K562 (cell line): ENCODE measurements at regions not wholly inside any gene's neighbourhood (a gene's known extent, or its start where the extent isn't known, plus 50 kb on each side); places are given as distances from the start of the nearest gene placed in this dataset.

ENCODE experiments used
- ATAC-seq: fragments of 200-7000 bp; cut with Tn5 transposase; 3 replicates; pipeline ENCODE4 v1.9.1; 2020; ENCODE audit warnings: moderate library complexity
- BruUV-seq: library from RNA; stranded (reverse); fragments of 400-500 nt; replicated peaks from 2 replicates; lab custom pipeline; 2021; lab: Mats Ljungman, UMichigan
- CTCF ChIA-PET: fragments of 300-600 bp; formaldehyde crosslinking; extraction: SDS; loops from one replicate; lab custom pipeline; 2021; ENCODE audit warnings: low intra/inter-chr PET ratio; lab: Yijun Ruan, JAX
- POLR2A ChIA-PET: fragments of 300-600, 350-650 bp; sonication (Branson Sonifier 250); formaldehyde crosslinking; extraction: SDS; loops from one replicate; lab custom pipeline; 2021; ENCODE audit warnings: antibody characterized with exemption, inconsistent platforms; lab: Yijun Ruan, JAX
- DNase-seq, 4 experiments: peaks; one replicate each; pipeline versions ENCODE4 v3.0.0 to v3.0.0-alpha.2; 2011 to 2018; ENCODE audit warnings: low spot score in 3 of 4, mixed read lengths in 3 of 4; ENCODE audit errors: extremely low read depth in 1 of 4
- FAIRE-seq: peaks from 2 replicates; lab custom pipeline; 2011; peaks lifted over from hg19 to GRCh38; lab: Jason Lieb, UNC
- H2AFZ ChIP-seq: 2 replicates; pipeline ENCODE4 v1.6.0; 2011; ENCODE audit warnings: low read depth, low read length, control low read depth, inconsistent platforms
- H3K27ac ChIP-seq: fragments of 200-600 bp; 3 replicates; pipeline ENCODE4 v1.8.0; 2011; ENCODE audit warnings: low read depth, mild to moderate bottlenecking, control low read depth, inconsistent platforms, low read length, moderate library complexity, mixed read lengths; ENCODE audit errors: extremely low read depth
- H3K27me3 ChIP-seq, 2 experiments: fragments of 300-600 bp in 1 of 2; 2 replicates in 1 of 2; 3 replicates in 1 of 2; pipeline versions ENCODE4 v1.6.0 to v1.8.0; 2011; ENCODE audit warnings: inconsistent platforms in 2 of 2, low read length in 2 of 2, mild to moderate bottlenecking in 1 of 2, mixed read lengths in 1 of 2, moderate library complexity in 1 of 2; ENCODE audit not compliant: control insufficient read depth in 2 of 2, insufficient read depth in 2 of 2
- H3K36me3 ChIP-seq: fragments of 300-600 bp; 3 replicates; pipeline ENCODE4 v1.8.0; 2011; ENCODE audit warnings: mild to moderate bottlenecking, low read length, inconsistent platforms; ENCODE audit not compliant: control insufficient read depth, insufficient read depth
- H3K4me1 ChIP-seq, 2 experiments: fragments of 200-600 bp in 1 of 2; replicated peaks in 1 of 2; 2 replicates in 1 of 2; 3 replicates in 1 of 2; pipeline versions ENCODE4 v1.5.1 to v1.8.0; 2011; ENCODE audit warnings: inconsistent platforms in 2 of 2, low read length in 2 of 2, mild to moderate bottlenecking in 1 of 2, mixed read lengths in 1 of 2, moderate library complexity in 1 of 2; ENCODE audit not compliant: control insufficient read depth in 2 of 2, insufficient read depth in 2 of 2
- H3K4me2 ChIP-seq: 2 replicates; pipeline ENCODE4 v1.6.1; 2011; ENCODE audit warnings: low read length, control low read depth, inconsistent platforms, mixed read lengths; ENCODE audit not compliant: insufficient read depth
- H3K4me3 ChIP-seq: fragments of 200-600 bp; sonication (generic), shearing (Covaris generic); 2 replicates; pipeline ENCODE4 v1.5.1; 2016; ENCODE audit warnings: control low read depth, inconsistent platforms
- H3K79me2 ChIP-seq: fragments of 200-600 bp; 3 replicates; pipeline ENCODE4 v1.8.0; 2011; ENCODE audit warnings: low read length, inconsistent platforms; ENCODE audit not compliant: control insufficient read depth, insufficient read depth
- H3K9ac ChIP-seq, 2 experiments: 2 replicates each; pipeline versions ENCODE4 v1.6.0 to v1.6.1; 2011; ENCODE audit warnings: low read depth in 2 of 2, low read length in 2 of 2, control low read depth in 1 of 2, inconsistent platforms in 1 of 2, mild to moderate bottlenecking in 1 of 2, mixed read lengths in 1 of 2; ENCODE audit not compliant: insufficient read depth in 1 of 2
- H3K9me1 ChIP-seq: one replicate; pipeline ENCODE4 v1.6.0; 2011; ENCODE audit warnings: inconsistent platforms, mild to moderate bottlenecking, low read length, moderate library complexity; ENCODE audit not compliant: control insufficient read depth, insufficient read depth
- H3K9me3 ChIP-seq: replicated peaks from 2 replicates; pipeline ENCODE4 v1.5.1; 2011; ENCODE audit warnings: low read depth, low read length, inconsistent platforms; ENCODE audit not compliant: control insufficient read depth, insufficient read depth
- H4K20me1 ChIP-seq: replicated peaks from 2 replicates; pipeline ENCODE4 v1.6.1; 2011; ENCODE audit warnings: low read length, inconsistent platforms, mixed read lengths; ENCODE audit not compliant: control insufficient read depth, insufficient read depth
- ELF1 ChIP-seq: fragments of 200-800 bp; sonication (Bioruptor generic); IDR thresholded peaks from 2 replicates; pipeline ENCODE4 v1.6.1; 2016; ENCODE audit warnings: missing genetic modification characterization, missing compliant biosample characterization
- ETV5 ChIP-seq: sonication (generic); formaldehyde crosslinking; IDR thresholded peaks from 2 replicates; pipeline ENCODE4 v1.4.0; 2020; ENCODE audit warnings: low read depth, mild to moderate bottlenecking, missing genetic modification reagents
- HMG20B ChIP-seq: fragments of 250-450 bp; sonication (Bioruptor Pico); IDR thresholded peaks from 2 replicates; pipeline ENCODE4 v1.5.0; 2021; ENCODE audit warnings: mild to moderate bottlenecking
- IRF2 ChIP-seq: sonication (generic); formaldehyde crosslinking; IDR thresholded peaks from 2 replicates; pipeline ENCODE4 v1.8.1; 2022; ENCODE audit warnings: mild to moderate bottlenecking, missing genetic modification reagents
- KDM5B ChIP-seq: fragments of 200-600 bp; sonication (generic); IDR thresholded peaks from 2 replicates; pipeline ENCODE4 v1.6.1; 2012; ENCODE audit warnings: low read depth, mild to moderate bottlenecking, moderate library complexity, low read length, control low read depth, inconsistent platforms; ENCODE audit not compliant: insufficient replicate concordance
- MAFF ChIP-seq: IDR thresholded peaks from 2 replicates; pipeline ENCODE4 v1.6.1; 2012; ENCODE audit warnings: low read length, improper control_type of control experiment
- POU5F1 ChIP-seq: fragments of 150-350 bp; IDR thresholded peaks from 2 replicates; pipeline ENCODE4 v1.6.1; 2014; ENCODE audit warnings: borderline replicate concordance, low read length, low read depth, mild to moderate bottlenecking; ENCODE audit not compliant: partially characterized antibody
- RB1 ChIP-seq: fragments of 450-650 bp; IDR thresholded peaks from 2 replicates; pipeline ENCODE4 v1.6.1; 2017; ENCODE audit warnings: low read depth, mild to moderate bottlenecking
- RFX5 ChIP-seq: IDR thresholded peaks from 2 replicates; pipeline ENCODE4 v1.6.1; 2011; ENCODE audit warnings: low read depth, mild to moderate bottlenecking, improper control_type of control experiment, low read length
- TSC22D4 ChIP-seq: fragments of 450-650 bp; IDR thresholded peaks from 2 replicates; pipeline ENCODE4 v1.6.1; 2016; ENCODE audit warnings: missing genetic modification characterization, missing biosample characterization, control low read depth
- ZC3H4 ChIP-seq: sonication (generic); formaldehyde crosslinking; IDR thresholded peaks from 2 replicates; pipeline ENCODE4 v1.9.0; 2021; ENCODE audit warnings: missing genetic modification reagents, borderline replicate concordance
- ZNF57 ChIP-seq: fragments of 450-650 bp; formaldehyde crosslinking; IDR thresholded peaks from 2 replicates; pipeline ENCODE4 v1.4.0; 2020; ENCODE audit warnings: mild to moderate bottlenecking, moderate library complexity
- ZNF778 ChIP-seq: fragments of 450-650 bp; formaldehyde crosslinking; IDR thresholded peaks from 2 replicates; pipeline ENCODE4 v1.4.0; 2020; ENCODE audit warnings: mild to moderate bottlenecking, moderate library complexity
- WGBS: fragments of 100-300 bp; shearing (Covaris generic); methylation state at CpG from one replicate; pipeline ENCODE4 v1.1.6; 2016; ENCODE audit warnings: low coverage, mixed read lengths; ENCODE audit not compliant: insufficient coverage; ENCODE audit errors: missing lambda C conversion rate; 5-methylcytosine and 5-hydroxymethylcytosine counted together
- in situ Hi-C: fragments of 300-500 bp; cut with MboI; formaldehyde crosslinking; loops from 4 replicates; pipeline ENCODE4 v1.15.0; 2018; ENCODE audit warnings: inconsistent platforms, mixed read lengths
- intact Hi-C: fragments of 100-400 bp; cut with micrococcal nuclease; formaldehyde crosslinking; loops from 2 replicates; pipeline ENCODE4 v1.14.2; 2022
- TF ChIP-seq, protein P1 (sequence below): fragments of 250-450 bp; sonication (Bioruptor Pico); IDR thresholded peaks from 2 replicates; pipeline ENCODE4 v1.5.0; 2020; ENCODE audit warnings: mild to moderate bottlenecking
- TF ChIP-seq, protein P2 (sequence below): fragments of 450-650 bp; IDR thresholded peaks from 2 replicates; pipeline ENCODE4 v1.6.1; 2014; ENCODE audit warnings: low read depth, mild to moderate bottlenecking, moderate library complexity, borderline replicate concordance
- TF ChIP-seq, protein P3 (sequence below): fragments of 250-450 bp; sonication (Bioruptor Pico); IDR thresholded peaks from 2 replicates; pipeline ENCODE4 v1.8.0; 2022; ENCODE audit warnings: moderate library complexity, mild to moderate bottlenecking, inconsistent platforms

DNA sequence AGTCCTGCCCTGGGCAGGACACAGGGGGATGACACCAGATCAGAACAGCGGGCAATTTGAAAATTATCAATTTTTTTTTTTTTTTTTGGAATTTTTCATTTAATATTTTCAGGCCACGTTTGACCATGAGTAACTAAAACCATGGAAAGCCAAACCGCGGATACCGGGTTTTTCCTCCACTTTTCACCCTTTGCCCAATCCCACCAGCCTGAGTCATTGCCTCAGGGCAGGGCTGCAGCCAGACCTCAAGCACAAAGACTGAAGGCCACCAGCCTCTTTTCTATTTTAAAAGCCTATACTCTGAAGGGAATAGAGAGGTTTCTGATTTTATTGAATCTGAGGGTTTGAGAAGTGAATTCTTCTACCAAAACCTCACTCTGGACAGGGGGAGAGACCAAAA, 381.1 kb downstream of the IRS1 start (continued):
- TF ChIP-seq ZNF57 (no peak), ETV5 (CRISPR knock-in tag) (no peak)

DNA sequence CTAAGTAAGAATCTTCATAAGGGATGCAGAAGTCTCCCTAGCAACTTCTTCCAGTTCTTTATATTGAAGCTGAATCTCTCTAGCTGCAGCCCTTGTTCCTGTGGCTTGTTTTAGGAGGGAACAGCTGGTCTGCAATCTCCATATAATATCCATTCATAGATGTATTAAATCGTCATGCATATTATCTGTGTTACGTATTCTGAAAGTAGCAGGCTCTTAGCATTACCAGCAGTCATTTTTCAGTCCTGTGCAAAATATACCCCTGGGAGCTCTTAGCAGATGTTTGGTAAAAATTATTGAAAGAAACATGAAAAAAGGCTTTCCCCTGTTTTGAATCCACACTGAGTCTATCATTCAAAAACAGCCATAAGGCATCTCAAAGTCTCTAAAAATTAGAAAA, 385.3 kb downstream of the IRS1 start:
- BruUV-seq = no TSS peak
- H2AFZ ChIP-seq = no peak overlapping the region
- in situ Hi-C loops = no loop called here

More for the DNA sequence above, 385.3 kb downstream of the IRS1 start:
- H3K79me2 ChIP-seq = no peaks in the 10 kb centered on the region
- intact Hi-C loops = no loop called here
- no peak overlapping the region for H3K27ac ChIP-seq
- no peaks in the 10 kb centered on the region for H3K27me3 ChIP-seq
- no peak overlapping the region for H3K9ac ChIP-seq
- TF ChIP-seq, protein P1, sequence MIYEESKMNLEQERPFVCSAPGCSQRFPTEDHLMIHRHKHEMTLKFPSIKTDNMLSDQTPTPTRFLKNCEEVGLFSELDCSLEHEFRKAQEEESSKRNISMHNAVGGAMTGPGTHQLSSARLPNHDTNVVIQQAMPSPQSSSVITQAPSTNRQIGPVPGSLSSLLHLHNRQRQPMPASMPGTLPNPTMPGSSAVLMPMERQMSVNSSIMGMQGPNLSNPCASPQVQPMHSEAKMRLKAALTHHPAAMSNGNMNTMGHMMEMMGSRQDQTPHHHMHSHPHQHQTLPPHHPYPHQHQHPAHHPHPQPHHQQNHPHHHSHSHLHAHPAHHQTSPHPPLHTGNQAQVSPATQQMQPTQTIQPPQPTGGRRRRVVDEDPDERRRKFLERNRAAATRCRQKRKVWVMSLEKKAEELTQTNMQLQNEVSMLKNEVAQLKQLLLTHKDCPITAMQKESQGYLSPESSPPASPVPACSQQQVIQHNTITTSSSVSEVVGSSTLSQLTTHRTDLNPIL (CRISPR knock-in tag) = no peak
- TF ChIP-seq, protein P2, sequence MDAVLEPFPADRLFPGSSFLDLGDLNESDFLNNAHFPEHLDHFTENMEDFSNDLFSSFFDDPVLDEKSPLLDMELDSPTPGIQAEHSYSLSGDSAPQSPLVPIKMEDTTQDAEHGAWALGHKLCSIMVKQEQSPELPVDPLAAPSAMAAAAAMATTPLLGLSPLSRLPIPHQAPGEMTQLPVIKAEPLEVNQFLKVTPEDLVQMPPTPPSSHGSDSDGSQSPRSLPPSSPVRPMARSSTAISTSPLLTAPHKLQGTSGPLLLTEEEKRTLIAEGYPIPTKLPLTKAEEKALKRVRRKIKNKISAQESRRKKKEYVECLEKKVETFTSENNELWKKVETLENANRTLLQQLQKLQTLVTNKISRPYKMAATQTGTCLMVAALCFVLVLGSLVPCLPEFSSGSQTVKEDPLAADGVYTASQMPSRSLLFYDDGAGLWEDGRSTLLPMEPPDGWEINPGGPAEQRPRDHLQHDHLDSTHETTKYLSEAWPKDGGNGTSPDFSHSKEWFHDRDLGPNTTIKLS = no peak
- TF ChIP-seq IRF2 (no peak), ELF1 (tag) (no peak), ZC3H4 (CRISPR knock-in tag) (no peak), POU5F1 (no peak), KDM5B (no peak), HMG20B (no peak), TSC22D4 (tag) (no peak), MAFF (no peak), RB1 (no peak), RFX5 (no peak), ZNF778 (CRISPR knock-in tag) (no peak)
- TF ChIP-seq, protein P3, sequence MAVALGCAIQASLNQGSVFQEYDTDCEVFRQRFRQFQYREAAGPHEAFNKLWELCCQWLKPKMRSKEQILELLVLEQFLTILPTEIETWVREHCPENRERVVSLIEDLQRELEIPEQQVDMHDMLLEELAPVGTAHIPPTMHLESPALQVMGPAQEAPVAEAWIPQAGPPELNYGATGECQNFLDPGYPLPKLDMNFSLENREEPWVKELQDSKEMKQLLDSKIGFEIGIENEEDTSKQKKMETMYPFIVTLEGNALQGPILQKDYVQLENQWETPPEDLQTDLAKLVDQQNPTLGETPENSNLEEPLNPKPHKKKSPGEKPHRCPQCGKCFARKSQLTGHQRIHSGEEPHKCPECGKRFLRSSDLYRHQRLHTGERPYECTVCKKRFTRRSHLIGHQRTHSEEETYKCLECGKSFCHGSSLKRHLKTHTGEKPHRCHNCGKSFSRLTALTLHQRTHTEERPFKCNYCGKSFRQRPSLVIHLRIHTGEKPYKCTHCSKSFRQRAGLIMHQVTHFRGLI = no peak
- H4K20me1 ChIP-seq = no peaks in the 10 kb centered on the region
- H3K4me2 ChIP-seq = no peak overlapping the region
- CTCF ChIA-PET = no interaction called here
- FAIRE-seq (no peak), DNase-seq (no peak), ATAC-seq (no peak)
- no peak overlapping the region for H3K4me3 ChIP-seq
- no peaks in the 10 kb centered on the region for H3K9me3 ChIP-seq
- POLR2A ChIA-PET = no interaction called here
- H3K36me3 ChIP-seq = no peaks in the 10 kb centered on the region
- H3K4me1 ChIP-seq = no peaks in the 10 kb centered on the region
- H3K9me1 ChIP-seq = no peaks in the 10 kb centered on the region
- 4% methylated on average over 2 of the region's 2 CpGs for WGBS
